NCI-H82 (cell line): ENCODE measurements at regions not wholly inside any gene's neighbourhood (a gene's known extent, or its start where the extent isn't known, plus 50 kb on each side); places are given as distances from the start of the nearest gene placed in this dataset.
A peak's percentile ranks its signal among the peaks of the same experiment; 100 is the strongest.

Source experiments
- DNase-seq: peaks from one replicate; lab custom pipeline; 2025; lab: John Stamatoyannopoulos, UW

DNA sequence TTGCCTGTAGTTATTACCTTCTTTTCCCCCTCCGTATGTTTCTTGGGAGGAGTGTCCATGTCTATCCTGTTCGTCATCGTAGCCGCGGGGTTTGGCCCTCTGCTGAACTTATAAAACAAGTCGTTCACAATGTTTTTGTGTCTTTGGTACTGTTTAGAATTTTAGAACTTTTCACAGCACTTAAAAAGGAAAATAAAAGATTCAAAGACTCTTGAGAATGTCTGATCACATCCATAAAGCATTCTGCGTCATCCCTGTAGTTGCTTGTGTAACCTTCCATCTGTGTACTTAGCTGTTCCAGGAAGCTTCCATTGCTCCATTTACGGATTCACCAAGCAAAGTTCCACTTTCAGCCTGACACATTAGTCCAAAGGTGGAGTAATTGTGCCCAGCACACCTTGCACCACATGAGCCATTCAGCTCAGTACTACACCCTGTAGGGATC, 677.1 kb upstream of the NR2F2 start:
- no peak for DNase-seq

DNA sequence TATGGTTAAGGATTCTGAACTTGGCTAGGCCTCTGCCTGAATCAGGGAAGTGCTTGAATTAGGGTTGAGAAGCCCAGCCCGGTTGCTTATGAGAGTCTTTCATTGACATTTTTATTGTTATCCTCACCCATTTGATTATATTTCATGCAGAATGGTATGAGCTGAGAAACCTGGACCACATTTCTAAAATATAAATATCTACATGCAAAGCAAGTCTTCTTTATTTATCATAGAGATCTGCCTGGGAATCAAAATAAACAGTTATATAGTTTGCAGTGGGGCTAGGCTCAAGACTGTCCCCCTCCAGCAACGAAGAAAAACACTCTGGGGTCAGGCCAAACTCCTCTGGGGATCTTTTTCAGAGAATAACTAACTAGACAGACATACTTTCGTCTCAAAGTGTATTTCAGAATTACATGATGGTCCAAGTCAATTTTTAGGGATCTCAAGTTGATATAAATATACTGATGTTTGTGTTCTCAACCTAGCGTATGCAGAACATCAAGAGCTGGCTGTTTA, 675.4 kb upstream of the NR2F2 start:
- DNase-seq, result no peak

DNA sequence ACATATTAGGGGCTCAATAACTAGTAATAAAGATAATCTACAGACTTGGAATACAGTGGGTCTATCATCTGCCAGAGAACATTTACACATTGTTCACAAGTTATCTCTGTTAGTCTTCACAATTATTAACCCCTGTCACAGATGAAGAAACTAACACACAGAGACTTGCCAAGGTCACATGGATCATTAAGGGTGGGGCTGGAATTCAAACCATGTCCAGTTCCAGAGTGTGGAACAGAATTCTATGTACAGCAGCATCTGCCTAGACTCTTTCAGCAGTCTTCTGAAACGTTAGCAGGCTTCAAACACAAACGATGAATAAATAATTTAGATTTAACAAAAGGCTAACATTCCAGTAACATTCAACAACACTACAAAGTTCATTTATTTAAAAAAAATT, 673.9 kb upstream of the NR2F2 start:
- DNase-seq, result no peak

DNA sequence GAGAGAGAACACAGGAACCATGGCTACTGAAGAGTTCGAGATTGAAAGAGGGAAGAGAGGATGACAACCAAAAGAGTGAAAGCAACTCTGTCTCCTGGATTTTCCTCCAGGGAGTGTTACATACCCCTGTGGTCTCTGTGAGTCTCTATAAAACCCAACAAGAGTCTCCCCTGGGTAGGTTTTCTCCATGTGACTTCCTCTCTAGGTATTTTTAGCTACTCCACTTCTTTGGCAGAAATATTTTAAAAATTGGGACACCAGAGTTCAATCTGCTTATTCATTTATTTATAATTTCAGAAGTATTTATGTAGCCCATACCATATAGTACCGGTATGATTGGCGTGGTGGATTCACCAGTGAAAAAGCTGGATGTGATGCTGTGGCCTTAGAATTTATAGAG, 671.7 kb upstream of the NR2F2 start:
- no peak for DNase-seq

DNA sequence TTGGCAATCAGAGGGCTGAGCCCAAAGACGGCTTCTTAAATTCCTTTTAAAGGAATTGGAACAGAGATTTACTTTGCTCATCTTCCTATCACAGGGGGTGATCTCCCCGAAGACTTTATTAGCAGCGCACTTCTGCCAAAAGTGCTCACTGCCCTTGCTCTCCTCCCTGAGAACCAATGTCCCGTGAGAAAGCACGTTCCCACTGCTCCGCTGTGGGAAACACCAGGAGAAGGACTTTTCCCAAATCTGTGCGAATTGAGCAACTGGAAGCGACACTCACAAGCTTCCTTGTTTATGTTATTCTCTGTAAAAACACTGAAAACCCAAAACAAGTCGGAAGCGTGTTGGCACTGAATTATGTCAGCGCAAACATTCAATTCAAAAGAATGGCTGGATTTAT, 670.8 kb upstream of the NR2F2 start:
- no peak for DNase-seq

DNA sequence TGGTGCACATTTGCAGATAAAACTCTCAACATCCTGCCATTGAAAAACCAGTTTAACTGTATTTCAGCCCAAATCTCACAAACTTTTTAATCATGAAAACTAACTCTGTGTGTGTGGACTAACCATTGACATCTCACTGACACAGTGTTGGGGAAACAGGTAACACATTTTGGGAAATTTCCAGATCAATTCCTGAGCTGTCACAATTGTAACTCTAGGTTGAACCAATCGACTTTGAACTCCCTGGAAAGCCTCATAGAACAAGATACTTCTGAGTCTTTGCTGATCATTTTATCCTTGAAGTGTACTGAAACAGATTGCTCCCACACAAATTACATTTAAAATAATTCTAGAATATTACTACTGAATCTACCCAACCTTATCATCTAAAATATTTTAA, 667.9 kb upstream of the NR2F2 start:
- DNase-seq, result no peak

DNA sequence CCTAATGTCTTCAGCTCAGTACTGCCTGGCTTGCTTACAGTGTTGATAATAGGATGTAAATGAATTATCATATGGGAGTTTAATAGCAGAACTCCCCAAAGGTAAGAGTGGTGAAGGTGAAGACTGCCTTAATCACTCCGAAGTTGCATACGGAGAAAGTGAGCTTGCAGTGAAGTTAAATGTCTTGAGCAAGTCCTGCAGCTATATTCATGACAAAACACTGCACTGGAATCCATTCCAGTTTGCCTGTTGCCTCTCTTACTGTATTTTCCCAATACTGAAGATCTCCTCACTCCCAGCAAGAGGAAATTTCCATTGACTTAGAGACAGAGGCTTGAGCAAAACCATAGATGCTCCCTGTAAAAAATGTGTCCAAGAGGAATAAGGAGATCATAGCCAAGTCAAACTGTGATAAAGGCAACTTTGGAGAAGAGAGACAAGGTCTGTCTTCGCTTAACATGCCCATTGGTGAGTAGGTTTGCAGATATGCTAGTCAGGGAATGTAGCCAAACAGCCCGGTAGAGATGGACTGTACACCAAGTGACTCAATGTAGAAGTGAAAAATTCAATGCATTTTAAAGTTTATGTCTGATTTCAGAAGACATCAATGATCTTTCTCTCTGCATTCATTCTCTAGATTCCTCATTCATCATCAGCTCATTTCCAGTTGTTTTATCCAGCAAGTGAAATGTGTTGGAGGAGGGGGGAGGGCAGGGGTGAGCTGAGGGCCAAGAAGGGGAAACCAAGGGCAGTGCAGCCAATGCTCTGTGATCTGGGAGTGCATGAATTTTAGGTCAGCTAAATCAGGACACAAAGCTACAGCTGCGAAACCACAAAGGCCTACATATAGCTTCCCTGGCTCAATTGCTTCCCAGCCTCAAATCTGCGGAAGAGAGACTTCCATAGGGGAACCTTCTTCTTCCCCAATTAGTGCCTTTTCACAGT, 667.1 kb upstream of the NR2F2 start:
- DNase-seq, result no peak

DNA sequence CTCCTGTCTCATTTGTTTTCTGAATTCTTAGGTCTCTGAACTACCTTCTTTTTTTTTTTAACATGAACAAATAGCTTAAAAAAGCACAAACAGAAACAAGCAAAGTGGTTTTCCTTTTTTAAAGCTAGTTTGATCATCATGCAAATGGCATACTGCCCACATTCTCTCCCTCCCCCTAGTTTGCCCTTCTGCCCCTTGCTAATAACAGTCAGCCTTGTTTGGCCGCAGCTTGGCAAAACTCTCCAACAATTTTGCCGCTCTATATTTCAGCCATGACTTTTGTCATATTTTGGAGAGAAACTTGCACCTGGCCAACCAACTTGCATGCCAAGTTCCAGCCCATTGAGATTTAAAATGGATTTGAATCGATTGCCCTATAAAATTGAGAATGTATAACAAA, 666.0 kb upstream of the NR2F2 start:
- DNase-seq, result no peak

DNA sequence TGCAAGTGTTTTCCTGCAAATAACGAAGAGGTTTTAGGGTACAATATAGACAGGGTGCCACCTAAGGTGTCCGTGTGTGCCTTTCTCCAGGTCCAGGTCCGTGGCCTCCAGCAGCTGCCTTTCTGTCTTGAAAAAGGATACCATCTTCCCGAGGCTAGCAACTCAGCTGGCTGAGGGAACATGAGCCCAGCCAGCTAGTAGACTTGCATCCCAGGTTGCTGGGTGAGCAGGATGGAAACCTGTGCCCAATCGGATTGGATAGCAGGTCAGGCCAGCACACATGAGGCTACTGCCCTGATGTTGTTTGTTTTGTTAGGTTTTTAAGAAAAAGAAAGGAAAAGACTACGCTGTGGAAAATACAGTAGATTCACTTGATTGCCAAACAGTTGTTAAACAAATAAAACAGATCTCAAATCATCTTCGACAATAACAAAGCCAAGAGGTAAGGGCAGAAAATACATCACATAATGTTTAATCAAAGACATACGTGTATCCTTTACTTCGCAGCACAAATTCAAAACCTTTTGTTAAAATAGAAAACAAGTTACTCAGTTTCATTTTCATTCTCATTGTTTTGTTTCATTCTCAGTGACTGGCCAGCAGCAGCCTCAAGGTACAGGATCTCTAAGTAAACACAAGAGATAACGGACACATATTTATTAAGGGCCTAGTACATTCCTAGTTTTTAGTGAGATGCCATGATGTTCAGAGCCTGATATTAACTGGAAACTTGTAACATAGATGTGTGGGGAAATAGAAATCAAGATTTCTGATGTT, 661.2 kb upstream of the NR2F2 start:
- DNase-seq, result no peak

DNA sequence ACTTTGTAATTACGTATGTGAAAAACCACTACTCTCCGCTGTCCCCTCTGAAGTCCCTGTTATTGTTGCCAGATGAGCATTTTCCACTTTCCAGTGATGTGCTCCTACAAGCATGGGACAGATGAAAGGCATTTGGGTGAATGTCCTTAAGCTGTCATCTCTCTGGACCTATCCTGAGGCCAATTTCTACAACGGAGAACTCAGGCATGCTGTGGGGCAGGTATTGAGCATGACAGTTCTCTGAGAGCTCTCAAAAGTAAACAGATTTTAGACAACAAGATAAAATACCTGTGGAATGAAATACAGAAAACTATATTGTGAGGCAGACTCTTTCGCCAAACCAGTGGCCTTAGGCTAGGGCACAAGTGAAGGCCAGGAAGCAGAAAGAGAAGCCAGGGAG, 656.5 kb upstream of the NR2F2 start:
- DNase-seq, result no peak

DNA sequence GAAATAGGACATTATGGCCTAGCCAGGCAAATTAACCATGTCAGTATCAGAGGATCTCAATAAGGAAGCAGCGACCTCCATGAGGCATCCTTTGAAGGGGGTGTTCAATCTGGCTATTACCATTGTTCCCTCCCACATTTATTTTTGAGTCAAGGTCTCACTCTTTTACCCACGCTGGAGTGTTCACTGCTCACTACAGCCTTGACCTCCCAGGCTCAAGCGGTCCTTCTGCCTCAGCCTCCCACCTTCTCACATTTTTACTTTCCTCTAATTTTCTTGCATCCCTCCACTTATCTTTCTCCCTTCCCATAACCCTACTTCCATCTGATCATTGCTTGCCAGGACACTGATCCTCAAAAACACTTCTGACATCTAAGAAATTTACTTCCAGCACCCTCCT, 654.0 kb upstream of the NR2F2 start:
- no peak for DNase-seq

DNA sequence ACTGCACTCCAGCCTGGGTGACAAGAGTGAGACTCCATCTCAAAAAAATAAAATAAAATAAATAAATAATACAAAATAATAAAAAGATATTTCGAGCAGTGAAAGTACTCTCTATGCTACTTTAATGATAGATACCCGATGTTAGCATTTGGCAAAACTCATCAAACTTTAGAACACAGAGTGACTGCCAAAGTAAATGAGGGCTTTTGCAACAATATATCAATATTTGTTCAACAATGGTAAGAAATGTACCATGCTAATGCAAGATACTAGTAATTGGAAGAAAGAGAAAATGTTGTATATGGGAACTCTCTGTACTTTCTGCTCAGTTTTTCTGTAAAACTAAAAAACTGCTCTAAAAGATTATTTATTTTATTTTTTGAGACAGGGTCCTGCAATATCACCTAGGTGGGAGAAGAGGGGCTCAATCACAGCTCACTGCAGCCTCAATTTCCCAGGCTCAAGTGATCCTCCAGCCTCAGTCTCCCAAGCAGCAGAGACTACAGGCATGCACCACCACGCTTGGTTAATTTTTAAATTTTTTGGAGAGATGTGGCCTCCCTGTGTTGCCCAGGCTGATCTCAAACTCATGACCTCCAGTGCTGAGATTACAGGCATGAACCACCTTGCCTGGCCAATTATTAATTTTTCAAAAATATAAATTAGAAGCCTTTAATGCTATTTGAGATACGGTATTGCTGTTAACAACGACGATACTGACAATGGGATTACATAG, 650.5 kb upstream of the NR2F2 start:
- DNase-seq, result no peak

DNA sequence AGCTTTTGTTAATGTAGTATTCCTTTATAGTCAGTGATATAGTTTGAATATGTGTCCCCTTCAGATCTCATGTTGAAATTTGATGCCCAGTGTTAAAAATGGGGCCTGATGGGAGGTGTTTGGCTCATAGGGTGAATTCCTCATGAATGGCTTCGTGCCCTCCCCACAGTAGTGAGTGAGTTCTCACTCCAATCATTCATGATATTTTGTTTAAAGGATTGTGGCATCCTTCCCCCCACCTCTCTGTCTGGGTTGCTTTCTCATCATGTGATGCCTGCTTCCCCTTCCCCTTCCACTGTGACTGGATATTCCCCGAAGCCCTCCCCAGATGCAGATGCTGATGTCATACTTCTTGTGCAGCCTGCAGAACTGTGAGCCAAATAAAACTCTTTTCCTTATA, 649.8 kb upstream of the NR2F2 start:
- no peak for DNase-seq

DNA sequence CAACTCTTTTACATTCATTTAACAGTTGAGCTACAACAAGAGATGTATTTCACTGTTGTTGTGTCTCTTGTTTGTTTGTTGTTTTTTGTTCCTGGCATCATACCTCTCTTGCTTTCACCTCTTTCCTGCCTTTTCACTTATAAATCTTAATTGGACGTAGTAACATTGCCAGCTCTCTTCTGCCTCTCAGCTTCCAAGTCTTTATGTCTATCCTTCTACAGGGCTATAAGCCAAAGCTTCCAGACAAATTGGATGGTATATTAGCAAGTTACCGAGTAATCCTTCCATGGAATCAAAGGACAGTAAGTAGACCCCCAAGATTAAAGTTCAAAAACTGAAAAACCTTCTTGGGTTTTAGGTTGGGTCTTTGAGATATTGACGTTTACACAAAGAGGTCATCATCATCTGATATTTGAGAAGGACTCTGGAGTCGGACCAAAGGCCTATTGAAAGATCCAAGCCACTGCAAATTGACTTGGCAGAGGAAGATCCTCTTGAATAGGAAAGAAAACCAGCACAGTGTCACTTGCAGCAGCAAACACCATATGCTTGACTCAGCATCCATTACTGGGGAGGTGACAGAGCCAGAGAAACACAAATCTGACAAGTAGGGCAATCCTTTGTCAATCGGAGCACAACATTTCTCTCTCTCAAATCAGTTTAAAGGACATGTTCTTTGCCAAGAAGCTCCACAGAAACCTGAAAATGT, 648.5 kb upstream of the NR2F2 start:
- peak; percentile 19 for DNase-seq

DNA sequence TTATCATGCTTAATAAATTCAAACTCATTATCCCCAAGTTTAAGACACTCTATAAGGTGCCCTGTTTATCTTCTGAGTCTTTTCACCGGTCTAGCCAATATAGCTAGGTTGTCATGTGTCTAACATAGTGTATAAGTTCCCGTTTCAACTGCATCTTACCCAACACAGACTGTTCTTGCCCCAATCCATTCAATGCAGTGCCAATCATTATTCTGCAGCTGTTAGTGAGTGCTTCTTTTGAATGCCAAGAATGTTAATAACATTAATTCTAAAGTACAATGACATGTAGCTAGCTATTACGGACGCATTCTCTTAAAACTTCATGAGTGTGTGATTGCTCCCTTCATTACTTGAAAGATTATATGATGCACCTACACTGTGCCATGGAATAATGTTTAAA, 646.4 kb upstream of the NR2F2 start:
- no peak for DNase-seq

DNA sequence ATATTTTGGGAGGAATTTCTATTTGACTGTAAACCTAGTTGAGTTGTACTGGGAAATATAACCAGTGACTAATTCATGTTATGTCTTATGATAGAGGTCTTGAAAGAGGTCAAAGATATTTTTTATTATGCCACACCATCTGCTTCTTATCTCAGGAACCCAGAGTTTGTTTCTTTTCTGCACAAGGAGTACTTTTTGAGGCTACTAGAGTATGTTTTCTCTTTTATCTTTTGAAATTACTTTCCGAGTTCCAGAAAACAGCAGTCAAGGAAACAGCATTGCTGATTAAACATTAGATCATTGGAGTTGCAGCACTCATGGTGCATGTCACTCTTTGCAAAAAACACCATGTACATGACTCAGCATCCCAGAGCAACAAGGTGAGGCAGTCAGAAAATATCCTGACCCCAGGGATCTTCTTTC, 645.8 kb upstream of the NR2F2 start:
- DNase-seq, result no peak

DNA sequence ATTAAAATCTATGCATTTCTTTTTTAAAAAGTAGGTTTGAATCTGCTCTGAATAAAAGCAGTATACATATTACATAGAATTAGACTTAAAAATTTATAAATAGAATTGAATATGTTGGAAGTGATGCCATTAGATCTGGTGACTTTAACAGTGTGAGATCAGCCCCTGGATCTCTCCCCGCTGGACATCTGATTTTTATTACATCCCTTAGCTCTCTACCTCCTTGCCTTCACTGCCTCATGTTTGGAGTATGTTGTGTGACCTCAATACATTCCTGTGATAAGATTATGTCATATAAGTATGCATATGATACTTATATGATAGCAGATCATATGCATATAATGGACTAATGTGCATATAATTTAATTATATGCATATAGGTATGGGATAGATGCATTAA, 643.4 kb upstream of the NR2F2 start:
- DNase-seq, result no peak

DNA sequence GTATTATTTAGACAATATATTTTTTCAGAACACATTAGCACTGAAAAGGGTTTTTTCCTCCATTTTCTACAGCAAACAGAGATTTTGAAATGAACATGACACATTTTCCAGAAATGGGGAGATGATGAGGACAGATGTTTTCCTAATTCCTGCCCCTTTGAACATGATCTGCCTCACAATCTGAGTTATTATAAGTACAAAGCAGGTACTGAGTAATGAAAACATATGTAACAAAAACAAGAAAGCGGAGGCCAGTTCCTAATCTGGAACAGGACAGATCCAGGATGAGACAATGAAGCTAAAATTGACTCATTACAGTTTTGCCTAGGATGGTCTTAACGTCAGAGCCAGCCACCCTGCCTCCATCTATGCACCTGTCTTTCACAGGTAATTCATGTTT, 642.8 kb upstream of the NR2F2 start:
- DNase-seq, result no peak

DNA sequence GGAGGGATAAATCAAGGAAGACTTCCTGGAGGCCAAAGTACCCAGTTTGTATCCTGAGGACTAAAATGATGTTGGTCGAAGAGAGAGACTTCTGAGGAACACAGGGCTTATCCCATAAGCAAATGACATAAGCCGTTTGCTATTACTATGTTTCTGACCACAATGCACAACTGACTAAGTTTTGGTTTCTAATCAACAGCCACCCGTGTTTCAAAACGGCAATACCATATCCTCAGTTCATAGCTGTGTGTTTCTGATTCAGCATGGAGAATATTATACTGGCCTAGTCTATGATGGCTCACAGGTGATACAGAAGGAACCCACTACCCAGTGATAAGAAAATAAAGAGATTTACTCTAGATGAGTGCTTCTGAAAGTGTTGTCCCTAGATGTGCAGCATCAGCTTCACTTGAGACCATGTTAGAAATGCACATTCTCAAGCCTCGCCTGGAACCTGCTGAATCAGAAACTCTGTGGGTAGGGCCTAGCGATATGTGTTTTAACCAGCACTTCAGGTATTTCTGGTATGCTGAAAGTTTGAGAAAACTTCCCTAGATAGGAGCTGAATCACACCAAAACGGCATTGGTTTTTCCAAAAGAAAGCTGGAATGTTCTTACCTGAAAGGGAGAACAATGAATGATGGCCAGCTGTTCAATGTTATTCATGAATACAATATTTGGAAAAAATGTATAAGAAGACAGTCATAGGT, 639.7 kb upstream of the NR2F2 start:
- no peak for DNase-seq

DNA sequence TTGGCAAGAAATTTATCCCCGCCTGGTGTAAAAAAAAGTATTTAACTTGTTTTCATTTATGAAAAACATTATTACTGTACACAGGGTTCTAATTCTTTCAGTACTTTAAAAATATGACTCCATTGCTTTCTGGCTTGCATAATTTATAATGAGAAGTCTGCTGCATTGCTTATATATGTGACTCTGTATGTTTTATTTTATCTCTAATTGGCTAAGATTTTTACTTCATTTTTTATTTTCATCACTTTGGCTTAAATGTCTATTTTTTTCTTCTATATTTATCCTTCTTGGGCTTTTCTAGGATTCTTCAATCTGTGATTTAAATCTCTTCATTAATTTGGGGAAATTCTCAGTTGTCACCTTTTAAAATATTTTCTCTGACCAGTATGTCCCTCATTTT, 636.6 kb upstream of the NR2F2 start:
- no peak for DNase-seq

DNA sequence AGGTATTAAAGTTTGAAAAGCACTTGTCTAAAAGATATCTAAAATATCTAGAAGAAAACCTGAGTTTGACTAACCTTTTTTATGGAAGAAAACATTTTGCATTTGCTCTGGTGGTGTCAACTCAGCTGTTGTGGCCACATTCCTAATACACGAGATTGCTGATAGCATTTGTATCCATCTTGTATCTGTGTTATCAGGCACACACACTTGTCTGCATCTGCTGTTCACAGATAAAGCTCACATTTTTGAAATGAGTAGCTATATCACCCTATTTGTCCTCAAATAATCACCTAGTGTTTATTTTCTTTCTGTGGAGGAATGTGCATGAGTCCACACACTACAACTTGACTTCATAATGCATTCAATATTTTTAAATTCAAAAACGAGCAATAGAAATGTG, 632.3 kb upstream of the NR2F2 start:
- no peak for DNase-seq
